ENCODE measurements at regions not wholly inside any gene's neighbourhood (a gene's known extent, or its start where the extent isn't known, plus 50 kb on each side); places are given as distances from the start of the nearest gene placed in this dataset.
A peak's percentile ranks its signal among the peaks of the same experiment; 100 is the strongest.
"Not testable (repeated sequence)": the region's sequence is repeated elsewhere in the genome, so short reads cannot be mapped to it uniquely, and the experiment has no call there.

DNA sequence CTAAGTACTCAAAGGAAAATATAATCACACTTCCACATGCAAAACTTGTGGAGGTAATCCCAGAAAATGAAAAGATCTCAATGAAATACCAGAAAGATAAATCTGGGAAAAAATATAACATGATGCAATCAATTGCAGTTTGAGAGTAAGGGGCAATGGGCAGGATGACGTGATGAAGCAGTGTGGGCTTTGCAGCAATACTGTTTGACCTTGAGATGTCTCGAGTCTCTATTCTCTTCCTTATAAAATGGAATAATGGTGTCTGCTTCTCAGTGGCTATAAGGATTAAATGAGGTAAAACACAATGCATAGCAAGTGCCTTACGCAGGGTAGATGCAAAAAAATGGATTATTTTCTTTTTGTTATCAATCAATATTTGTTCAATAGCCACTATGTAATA lies 447.5 kb downstream of the BUD13 start:
- peak; percentile 3 for DNase-seq (ENCODE audit: extremely low spot score, unreplicated experiment)
- H3K27ac Mint-ChIP-seq (ENCODE audit: unreplicated experiment): no peak overlapping the region
- H3K4me3 Mint-ChIP-seq (ENCODE audit: unreplicated experiment): no peak overlapping the region
- no peaks in the 10 kb centered on the region for H3K36me3 Mint-ChIP-seq (ENCODE audit: unreplicated experiment)
- no peaks in the 10 kb centered on the region for H3K4me1 Mint-ChIP-seq (ENCODE audit: unreplicated experiment)
- H3K27me3 Mint-ChIP-seq (ENCODE audit: unreplicated experiment): no peaks in the 10 kb centered on the region
- TF ChIP-seq, protein P1, sequence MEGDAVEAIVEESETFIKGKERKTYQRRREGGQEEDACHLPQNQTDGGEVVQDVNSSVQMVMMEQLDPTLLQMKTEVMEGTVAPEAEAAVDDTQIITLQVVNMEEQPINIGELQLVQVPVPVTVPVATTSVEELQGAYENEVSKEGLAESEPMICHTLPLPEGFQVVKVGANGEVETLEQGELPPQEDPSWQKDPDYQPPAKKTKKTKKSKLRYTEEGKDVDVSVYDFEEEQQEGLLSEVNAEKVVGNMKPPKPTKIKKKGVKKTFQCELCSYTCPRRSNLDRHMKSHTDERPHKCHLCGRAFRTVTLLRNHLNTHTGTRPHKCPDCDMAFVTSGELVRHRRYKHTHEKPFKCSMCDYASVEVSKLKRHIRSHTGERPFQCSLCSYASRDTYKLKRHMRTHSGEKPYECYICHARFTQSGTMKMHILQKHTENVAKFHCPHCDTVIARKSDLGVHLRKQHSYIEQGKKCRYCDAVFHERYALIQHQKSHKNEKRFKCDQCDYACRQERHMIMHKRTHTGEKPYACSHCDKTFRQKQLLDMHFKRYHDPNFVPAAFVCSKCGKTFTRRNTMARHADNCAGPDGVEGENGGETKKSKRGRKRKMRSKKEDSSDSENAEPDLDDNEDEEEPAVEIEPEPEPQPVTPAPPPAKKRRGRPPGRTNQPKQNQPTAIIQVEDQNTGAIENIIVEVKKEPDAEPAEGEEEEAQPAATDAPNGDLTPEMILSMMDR (IDR thresholded peaks at IDR 0.05): no peak
- H3K9me3 Mint-ChIP-seq (ENCODE audit: unreplicated experiment): peaks cover 10% of the 10 kb centered on the region

- not testable (repeated sequence) for H3K27ac Mint-ChIP-seq (ENCODE audit: unreplicated experiment); H3K4me3 Mint-ChIP-seq (ENCODE audit: unreplicated experiment); H3K4me1 Mint-ChIP-seq (ENCODE audit: unreplicated experiment); H3K36me3 Mint-ChIP-seq (ENCODE audit: unreplicated experiment); H3K27me3 Mint-ChIP-seq (ENCODE audit: unreplicated experiment); H3K9me3 Mint-ChIP-seq (ENCODE audit: unreplicated experiment)
- peak; percentile 11 for DNase-seq (ENCODE audit: extremely low spot score, unreplicated experiment)
Measured at GRCh38 chr11:116324077-116324476, 448.7 kb downstream of the BUD13 start.

GRCh38 chr11:116317212-116317611 lies 455.6 kb downstream of the BUD13 start:
- DNase-seq (ENCODE audit: extremely low spot score, unreplicated experiment): no peak
- Mint-ChIP-seq H3K27me3 (ENCODE audit: unreplicated experiment) (no peaks in the 10 kb centered on the region), H3K9me3 (ENCODE audit: unreplicated experiment) (peaks cover 7% of the 10 kb centered on the region), H3K4me3 (ENCODE audit: unreplicated experiment) (no peak overlapping the region), H3K36me3 (ENCODE audit: unreplicated experiment) (no peaks in the 10 kb centered on the region), H3K4me1 (ENCODE audit: unreplicated experiment) (no peaks in the 10 kb centered on the region), H3K27ac (ENCODE audit: unreplicated experiment) (no peak overlapping the region)
- TF ChIP-seq, protein P1 (IDR thresholded peaks at IDR 0.05): no peak

GRCh38 chr11:116314006-116314405 lies 458.8 kb downstream of the BUD13 start:
- H3K9me3 Mint-ChIP-seq (ENCODE audit: unreplicated experiment): no peaks in the 10 kb centered on the region
- no peak overlapping the region for H3K4me3 Mint-ChIP-seq (ENCODE audit: unreplicated experiment)
- DNase-seq (ENCODE audit: extremely low spot score, unreplicated experiment): peak; percentile 0
- no peaks in the 10 kb centered on the region for H3K27me3 Mint-ChIP-seq (ENCODE audit: unreplicated experiment)
- no peaks in the 10 kb centered on the region for H3K4me1 Mint-ChIP-seq (ENCODE audit: unreplicated experiment)
- no peak overlapping the region for H3K27ac Mint-ChIP-seq (ENCODE audit: unreplicated experiment)
- H3K36me3 Mint-ChIP-seq (ENCODE audit: unreplicated experiment): no peaks in the 10 kb centered on the region
- TF ChIP-seq, protein P1 (IDR thresholded peaks at IDR 0.05): no peak

DNA sequence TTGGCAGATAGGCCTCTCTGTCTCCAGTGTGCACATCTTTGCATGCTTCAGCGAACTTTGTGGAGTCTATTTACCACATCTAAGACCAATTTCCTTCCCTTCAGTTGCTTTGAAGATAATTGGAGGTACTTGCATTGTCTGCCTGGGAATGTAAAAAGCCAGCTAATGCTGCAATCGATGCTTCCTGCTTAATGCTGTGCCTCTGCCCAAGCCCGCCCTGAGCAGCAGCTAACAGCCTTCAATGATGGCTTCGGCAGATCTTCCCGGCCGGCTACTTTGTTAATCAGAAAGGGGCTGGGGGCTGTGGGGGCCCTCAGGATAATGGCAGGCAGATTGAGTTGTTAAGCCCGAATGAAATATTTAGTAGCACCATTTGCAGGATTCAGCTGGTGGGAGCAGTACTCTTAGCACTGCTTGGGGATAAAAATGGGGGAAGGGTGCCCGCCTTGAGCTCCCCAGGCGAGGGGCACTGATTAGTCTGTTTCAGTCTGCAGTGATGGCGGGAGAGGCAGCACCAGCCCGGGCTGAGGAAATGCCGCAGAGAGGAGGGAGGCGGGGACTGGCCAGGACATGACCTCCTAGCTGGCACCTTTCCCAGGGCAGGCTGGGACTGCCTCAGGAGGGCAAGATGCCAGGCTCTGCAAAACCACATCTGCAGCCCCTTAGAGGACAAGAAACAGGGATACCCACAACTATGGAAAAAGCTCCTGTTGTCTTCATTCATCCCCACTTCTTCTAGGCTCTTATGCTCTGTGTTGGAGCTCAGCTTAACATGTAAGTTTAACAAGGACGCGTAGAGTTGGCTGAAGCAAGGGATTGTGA lies 460.0 kb downstream of the BUD13 start:
- Mint-ChIP-seq H3K4me1 (ENCODE audit: unreplicated experiment) (no peaks in the 10 kb centered on the region), H3K9me3 (ENCODE audit: unreplicated experiment) (no peaks in the 10 kb centered on the region), H3K4me3 (ENCODE audit: unreplicated experiment) (no peak overlapping the region), H3K27me3 (ENCODE audit: unreplicated experiment) (no peaks in the 10 kb centered on the region), H3K27ac (ENCODE audit: unreplicated experiment) (no peak overlapping the region), H3K36me3 (ENCODE audit: unreplicated experiment) (no peaks in the 10 kb centered on the region)
- TF ChIP-seq, protein P1 (IDR thresholded peaks at IDR 0.05): no peak
- DNase-seq (ENCODE audit: extremely low spot score, unreplicated experiment): peak; percentile 75
